GM18519 (cell line): ENCODE measurements at regions not wholly inside any gene's neighbourhood (a gene's known extent, or its start where the extent isn't known, plus 50 kb on each side); places are given as distances from the start of the nearest gene placed in this dataset.

Source experiments
- ATAC-seq: cut with Tn5 transposase; IDR thresholded peaks from one replicate; pipeline ENCODE4 v1.9.1; 2021; ENCODE audit warnings: mild to moderate bottlenecking, moderate library complexity; ENCODE audit not compliant: unreplicated experiment, low FRiP score

DNA sequence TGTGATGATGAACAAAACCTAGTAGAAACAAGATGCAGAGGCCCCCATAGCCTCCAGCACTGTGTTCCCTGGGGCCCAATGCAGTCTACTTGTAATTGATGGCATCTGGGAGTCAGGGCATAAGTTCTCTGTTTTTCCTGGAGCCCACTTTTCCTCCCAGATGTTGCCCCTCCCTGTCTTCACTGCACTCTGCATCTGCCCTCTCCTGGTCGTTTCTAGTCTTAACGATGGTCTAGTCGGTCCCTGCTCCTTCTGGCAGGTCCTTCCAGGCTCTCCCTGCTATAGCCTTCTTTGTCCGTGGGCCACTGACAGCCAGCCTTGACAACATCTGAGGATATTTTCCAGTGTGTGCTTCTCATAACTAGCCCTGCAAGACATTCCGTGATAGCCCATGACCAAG is 208.3 kb downstream of the GXYLT1 start:
- ATAC-seq, result no peak

DNA sequence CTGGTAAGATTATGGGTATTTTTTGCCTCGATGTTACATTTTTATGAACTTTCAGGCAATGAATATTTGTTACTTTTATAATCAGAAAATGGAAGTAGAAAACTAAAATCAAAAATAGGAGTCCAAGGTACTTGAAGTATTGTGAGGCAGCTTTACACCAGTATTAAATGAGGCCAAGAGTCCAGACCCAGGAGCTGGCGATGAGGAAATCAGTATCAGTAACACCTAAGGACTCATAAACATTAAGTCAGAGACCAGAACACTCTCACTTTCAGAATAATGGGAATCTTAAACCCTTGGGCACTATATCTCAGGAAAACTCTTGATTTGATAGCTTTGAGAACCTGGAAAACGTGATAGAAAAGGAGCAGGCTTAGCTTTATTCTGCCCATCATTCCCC is 208.8 kb downstream of the GXYLT1 start:
- no peak for ATAC-seq

GRCh38 chr12:41932470-41932991 is 212.1 kb downstream of the GXYLT1 start:
- ATAC-seq, result no peak

DNA sequence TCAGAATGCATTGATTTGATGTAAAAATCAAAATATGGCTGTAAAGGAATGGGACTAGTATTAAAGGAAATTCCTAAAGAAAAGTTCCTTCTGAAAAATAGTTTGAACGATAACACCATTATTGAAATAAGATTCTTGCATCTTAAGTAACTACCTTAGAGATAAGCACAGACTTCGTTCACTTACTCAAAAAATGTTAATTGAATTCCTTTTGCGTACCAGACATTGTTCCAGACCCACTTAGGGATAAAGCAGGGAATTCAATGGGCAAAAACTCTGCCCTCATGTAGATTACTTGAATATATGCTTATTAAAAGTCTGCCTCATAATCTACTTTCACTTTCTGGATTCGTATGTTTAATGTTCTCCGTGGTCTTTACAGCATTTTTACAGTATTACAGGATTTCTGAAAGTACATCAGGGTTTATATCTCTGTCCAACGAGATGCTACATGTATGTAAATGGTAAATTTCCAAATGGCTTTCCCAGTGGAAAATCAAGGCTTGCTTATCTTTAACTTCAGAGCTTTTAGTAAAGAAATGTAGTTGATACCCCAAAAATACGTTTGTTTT is 213.7 kb downstream of the GXYLT1 start:
- ATAC-seq, result no peak

GRCh38 chr12:41924111-41924510 is 220.6 kb downstream of the GXYLT1 start:
- no peak for ATAC-seq

- ATAC-seq, result no peak
These were observed 221.3 kb downstream of the GXYLT1 start for GRCh38 chr12:41923351-41923750.

DNA sequence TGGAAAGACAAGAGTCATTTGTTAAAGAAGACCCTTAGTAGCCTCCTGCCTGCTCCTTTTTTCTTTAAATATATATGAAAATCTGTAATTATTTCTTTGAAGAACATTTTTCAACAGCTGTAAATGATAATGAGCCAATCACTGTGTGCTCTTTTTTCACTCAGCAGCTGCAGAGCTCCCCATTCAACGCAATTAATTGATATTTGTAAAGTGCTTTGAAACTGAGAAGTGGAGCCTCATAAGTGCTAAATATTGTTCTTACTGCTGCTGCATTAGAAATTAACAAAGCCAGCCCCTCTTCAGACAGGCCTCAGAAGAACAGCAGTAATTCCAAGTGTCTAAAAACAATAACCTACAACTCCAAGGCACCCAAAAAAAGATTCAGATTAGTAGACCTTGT is 224.3 kb downstream of the GXYLT1 start:
- no peak for ATAC-seq

DNA sequence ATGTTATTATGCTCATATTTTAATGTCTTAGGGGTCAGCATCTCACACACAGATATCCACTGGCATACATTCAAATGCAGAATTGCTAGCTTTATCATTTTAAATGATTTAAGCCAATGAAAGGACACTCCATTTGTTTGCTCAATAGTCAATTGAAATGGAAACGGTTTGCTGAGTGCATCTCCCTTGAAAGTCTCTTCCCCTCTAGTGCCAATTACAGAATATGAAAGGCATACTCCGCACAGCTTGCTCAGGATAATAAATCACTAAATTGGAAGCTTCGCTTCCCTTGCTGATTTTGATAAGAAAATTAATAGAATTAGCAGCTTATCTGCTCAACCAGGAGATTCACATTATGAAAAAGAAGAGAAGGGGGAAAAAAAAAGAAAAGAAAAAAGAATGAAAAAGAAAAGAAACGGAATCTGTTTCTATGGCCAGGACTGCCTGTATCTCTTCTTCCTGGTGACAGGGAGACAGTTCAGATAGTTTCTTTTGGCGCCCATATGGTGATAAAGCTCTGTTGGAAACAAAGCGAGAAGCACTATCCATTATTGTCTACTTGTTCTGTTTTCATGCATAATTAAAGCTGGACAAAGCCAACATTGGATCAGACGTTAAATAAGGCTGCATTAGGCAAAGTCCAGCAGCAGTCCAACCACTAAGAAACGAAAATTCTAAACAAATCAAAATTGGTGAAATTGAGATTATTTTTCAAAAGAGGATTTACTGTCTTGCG is 225.0 kb downstream of the GXYLT1 start:
- ATAC-seq, result no peak

DNA sequence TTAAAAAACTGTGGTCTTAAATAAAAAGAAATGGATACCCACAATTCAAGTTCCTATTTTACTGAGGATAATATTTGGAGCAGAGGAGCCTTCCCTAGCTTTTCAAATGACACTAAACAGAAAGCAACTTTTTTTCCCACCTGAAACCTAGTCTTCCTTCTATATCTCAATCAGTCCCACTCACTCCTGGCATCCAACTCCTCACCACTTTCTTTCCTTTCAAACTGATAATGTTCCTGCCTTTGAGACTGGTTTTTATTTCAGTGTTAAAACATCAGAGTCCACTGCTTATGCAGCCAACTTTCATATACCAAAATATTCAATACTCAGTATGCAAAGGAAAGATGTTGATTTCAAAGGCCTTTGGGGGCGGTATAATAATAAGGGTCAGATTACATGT is 225.6 kb downstream of the GXYLT1 start:
- no peak for ATAC-seq

- no peak for ATAC-seq
These were observed 226.7 kb downstream of the GXYLT1 start for GRCh38 chr12:41917938-41918341.

DNA sequence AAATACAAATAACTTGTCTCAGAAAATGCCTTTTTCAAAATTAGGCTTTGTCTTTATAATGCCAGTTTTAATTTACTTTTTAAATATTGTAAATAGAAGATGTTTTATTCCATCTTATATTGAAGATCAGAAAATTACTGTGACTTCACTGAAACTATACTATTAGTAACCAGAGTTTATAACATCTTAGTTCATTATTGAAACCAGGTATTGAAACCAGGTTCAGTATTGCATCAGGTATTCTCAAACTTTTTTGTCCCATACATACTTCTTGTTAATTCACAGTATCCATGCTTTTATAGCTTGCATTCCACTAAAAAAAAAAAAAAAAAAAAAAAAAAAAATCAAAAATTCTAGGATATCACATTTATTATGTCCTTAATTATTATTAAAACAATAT is 227.5 kb downstream of the GXYLT1 start:
- ATAC-seq, result no peak

DNA sequence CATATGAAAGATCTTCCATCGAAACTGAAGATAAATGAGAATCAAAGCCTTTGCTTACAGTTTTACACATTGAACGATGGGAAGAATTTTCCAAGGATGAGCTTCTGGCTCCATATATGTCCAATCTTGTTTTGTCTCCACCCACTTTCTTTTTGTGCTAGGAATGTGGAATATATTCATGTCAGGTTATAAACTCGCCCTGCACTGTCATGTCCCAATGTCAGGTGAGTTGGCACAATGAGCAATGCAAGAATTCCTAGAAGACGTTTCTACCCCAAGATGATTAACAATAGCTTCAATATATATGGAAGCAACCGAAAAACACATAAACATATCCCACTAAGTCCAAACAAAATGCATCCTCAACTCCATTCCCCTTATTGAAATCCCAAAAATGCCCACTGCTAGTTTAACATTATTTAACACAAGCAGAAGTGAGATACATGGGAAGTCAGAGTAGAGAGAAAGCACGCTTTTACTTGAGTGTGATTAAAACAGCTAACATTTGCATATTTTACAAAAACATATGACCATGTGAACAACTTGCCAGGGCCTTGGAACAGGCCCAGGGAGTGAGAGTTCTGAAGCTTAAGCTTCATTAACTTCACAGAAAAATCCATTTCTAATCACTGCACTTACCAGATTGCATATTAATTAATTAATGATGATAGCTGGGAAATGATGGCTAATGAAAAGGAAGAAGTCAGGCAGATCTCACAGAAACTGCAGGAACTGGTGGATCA is 233.9 kb downstream of the GXYLT1 start:
- ATAC-seq, result no peak

DNA sequence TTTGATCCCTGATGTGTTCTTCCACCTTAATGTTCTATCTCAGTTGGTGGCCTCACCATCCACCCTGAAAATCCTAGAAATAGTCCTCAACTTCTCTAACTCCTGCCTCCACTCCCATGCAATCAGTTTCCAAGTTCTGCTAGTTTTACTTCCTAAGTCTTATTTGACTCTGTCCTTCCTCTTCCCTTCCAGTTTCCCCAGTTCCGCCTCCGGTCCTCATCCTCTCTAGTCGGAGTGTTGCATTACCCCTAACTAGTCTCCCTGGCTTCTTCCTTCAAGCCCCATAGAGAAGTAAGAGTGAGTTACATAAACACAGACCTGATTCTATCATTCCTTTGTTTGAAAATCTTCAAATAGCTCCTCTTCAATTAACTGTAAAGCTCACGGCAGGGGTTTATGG is 236.5 kb downstream of the GXYLT1 start:
- no peak for ATAC-seq

GRCh38 chr12:41907550-41907949 is 237.1 kb downstream of the GXYLT1 start:
- ATAC-seq, result no peak

DNA sequence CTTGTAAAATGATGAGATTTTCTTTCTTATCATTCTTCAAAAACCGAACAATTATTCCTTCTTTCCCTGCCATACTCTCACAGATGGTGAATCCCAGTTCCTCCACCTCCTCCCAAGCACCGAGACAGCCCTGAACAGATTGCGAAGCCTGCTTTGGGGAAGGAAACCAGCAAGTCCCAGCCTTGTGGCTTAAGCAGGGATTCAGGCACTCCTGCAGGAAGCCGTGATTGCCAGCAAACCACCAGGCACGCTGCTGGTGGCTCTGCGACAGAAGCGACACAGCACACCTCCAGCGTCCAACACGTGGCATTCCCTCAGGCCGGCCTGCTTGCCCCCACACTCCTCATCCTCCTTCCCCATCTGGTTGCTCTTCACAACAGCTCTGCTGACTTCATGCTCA is 237.7 kb downstream of the GXYLT1 start:
- ATAC-seq, result no peak

- no peak for ATAC-seq
These were observed 238.8 kb downstream of the GXYLT1 start for GRCh38 chr12:41905759-41906297.

GRCh38 chr12:41905073-41905758 is 239.5 kb downstream of the GXYLT1 start:
- ATAC-seq, result no peak

DNA sequence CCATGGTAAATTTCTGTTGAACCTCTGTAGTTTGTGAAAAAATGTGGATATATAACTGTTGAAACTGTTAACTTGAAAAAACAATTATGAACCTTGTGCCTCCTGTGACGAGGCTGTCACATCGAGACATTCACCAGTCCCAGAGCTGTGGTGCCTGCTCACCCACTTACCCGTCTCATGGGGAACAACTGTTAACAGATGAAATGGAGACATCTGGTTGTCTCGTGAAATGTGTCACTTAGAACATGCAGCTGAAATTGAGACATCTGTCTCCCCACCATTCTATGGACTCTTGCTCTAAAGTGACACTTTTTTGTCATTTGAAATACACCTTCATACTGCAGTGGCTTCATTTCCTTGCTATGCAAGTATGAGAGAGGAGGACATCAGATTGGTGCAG is 240.6 kb downstream of the GXYLT1 start:
- no peak for ATAC-seq

DNA sequence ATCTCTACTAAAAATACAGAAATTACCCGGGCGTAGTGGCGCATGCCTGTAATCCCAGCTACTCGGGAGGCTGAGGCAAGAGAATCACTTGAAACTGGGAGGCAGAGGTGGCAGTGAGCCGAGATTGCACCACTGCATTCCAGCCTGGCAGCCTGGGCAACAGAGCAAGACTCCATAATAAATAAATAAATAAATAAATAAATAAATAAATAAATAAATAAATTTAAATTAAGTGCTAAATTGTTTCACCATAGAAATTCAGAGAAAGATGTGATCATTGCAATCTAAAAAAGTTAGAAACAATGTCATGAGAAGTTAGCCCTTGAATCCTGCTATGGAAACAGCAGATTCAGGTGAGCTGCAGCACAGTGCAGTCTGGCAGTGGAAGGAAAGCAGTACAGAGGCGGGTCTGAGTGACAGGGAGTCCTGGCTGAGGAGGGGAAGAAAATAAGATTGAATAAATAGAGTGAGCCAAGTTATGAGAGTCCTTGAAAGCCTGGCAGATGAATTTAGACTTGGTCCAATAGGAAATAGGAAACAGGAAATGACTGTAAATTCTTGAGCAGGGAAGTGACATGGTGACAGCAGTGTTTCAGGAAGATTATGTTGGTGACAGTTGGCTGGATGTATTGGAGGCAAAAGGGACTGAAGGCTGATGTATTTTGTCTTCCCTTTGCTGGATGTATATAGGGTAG is 241.5 kb downstream of the GXYLT1 start:
- no peak for ATAC-seq

DNA sequence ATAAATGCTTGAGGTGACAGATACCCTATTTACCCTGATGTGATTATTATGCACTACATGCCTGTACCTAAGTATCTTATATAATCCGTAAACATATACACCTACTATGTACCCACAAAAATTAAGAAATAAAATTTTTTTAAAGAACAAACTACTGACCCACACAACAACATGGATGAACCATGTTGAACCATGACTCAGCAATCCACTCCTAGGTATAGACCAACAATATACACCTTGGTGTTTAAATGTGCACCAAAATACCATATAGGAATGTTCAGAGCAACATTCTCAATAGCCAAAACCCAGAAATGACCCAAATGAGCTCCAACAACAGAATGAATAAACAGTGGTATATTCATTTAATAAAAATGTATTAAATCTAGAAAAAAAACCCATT is 245.1 kb downstream of the GXYLT1 start:
- no peak for ATAC-seq
